Glutamatergic neuron (in vitro differentiated cells): ENCODE measurements at regions not wholly inside any gene's neighbourhood (a gene's known extent, or its start where the extent isn't known, plus 50 kb on each side); places are given as distances from the start of the nearest gene placed in this dataset.

Experiments
- DNase-seq: peaks from one replicate; pipeline ENCODE4 v3.0.0; 2022
- H3K27ac Mint-ChIP-seq: one replicate; pipeline ENCODE4 v1.8.0; 2020; ENCODE audit warnings: mild to moderate bottlenecking, mixed read lengths, inconsistent platforms; ENCODE audit not compliant: unreplicated experiment
- H3K27me3 Mint-ChIP-seq: one replicate; pipeline ENCODE4 v1.8.0; 2020; ENCODE audit warnings: mild to moderate bottlenecking, moderate library complexity, mixed read lengths, inconsistent platforms; ENCODE audit not compliant: unreplicated experiment
- H3K36me3 Mint-ChIP-seq: one replicate; pipeline ENCODE4 v1.8.0; 2020; ENCODE audit warnings: mild to moderate bottlenecking, mixed read lengths, inconsistent platforms; ENCODE audit not compliant: unreplicated experiment
- H3K4me1 Mint-ChIP-seq: one replicate; pipeline ENCODE4 v1.8.0; 2020; ENCODE audit warnings: mild to moderate bottlenecking, low read depth, mixed read lengths, inconsistent platforms; ENCODE audit not compliant: unreplicated experiment
- H3K4me3 Mint-ChIP-seq: one replicate; pipeline ENCODE4 v1.8.0; 2020; ENCODE audit warnings: mild to moderate bottlenecking, mixed read lengths, inconsistent platforms; ENCODE audit not compliant: unreplicated experiment
- H3K9me3 Mint-ChIP-seq: one replicate; pipeline ENCODE4 v1.8.0; 2020; ENCODE audit warnings: mild to moderate bottlenecking, moderate library complexity, mixed read lengths, inconsistent platforms; ENCODE audit not compliant: unreplicated experiment
- TF ChIP-seq, protein P1 (sequence below): fragments of 200-600 bp; sonication (generic); IDR thresholded peaks from one replicate; pipeline ENCODE4 v1.5.0; 2021; ENCODE audit not compliant: partially characterized antibody, unreplicated experiment

DNA sequence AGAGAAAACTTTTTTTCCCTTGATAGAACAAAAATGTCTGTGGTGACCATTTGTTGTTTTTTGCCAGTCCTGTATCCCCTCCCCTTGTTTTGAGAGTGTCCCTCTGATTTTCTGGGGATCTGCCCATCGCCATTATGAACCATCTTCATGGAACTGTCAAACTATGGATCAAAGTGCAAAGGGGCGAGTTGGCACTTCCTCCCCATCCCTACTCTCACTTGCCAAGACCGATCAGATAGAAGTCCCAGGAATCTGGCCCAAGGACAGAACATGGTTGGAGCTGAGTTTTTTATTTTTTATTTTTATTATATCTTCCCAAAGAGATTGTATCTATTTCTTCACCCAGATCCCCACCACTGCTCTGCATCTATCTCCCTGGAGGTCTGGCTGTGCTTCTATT, 221.4 kb downstream of the IKZF2 start:
- H3K27me3 Mint-ChIP-seq = no peaks in the 10 kb centered on the region
- H3K27ac Mint-ChIP-seq = no peak overlapping the region
- no peak overlapping the region for H3K4me3 Mint-ChIP-seq
- H3K4me1 Mint-ChIP-seq = no peaks in the 10 kb centered on the region
- no peaks in the 10 kb centered on the region for H3K9me3 Mint-ChIP-seq
- TF ChIP-seq, protein P1, sequence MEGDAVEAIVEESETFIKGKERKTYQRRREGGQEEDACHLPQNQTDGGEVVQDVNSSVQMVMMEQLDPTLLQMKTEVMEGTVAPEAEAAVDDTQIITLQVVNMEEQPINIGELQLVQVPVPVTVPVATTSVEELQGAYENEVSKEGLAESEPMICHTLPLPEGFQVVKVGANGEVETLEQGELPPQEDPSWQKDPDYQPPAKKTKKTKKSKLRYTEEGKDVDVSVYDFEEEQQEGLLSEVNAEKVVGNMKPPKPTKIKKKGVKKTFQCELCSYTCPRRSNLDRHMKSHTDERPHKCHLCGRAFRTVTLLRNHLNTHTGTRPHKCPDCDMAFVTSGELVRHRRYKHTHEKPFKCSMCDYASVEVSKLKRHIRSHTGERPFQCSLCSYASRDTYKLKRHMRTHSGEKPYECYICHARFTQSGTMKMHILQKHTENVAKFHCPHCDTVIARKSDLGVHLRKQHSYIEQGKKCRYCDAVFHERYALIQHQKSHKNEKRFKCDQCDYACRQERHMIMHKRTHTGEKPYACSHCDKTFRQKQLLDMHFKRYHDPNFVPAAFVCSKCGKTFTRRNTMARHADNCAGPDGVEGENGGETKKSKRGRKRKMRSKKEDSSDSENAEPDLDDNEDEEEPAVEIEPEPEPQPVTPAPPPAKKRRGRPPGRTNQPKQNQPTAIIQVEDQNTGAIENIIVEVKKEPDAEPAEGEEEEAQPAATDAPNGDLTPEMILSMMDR = no peak
- H3K36me3 Mint-ChIP-seq = no peaks in the 10 kb centered on the region
- no peak for DNase-seq

DNA sequence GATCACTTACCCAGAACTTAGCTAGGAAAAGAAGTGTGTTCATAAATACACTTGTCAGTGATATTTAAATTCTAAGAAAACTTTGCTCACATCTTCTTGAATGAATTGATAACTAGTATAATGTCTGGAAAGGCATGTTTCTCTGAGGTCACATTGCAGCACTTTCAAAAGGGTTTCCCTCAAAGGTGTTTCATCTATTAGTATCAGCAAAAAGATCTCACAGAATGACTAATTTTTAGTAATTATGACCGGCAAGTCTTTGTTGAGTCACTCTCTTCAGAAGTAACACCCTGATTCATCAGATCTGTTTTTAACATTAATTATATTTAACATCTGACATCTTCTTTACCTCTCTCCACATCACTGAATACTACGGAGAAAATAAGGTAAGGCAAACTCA, 222.3 kb downstream of the IKZF2 start:
- Mint-ChIP-seq H3K4me3 (no peak overlapping the region), H3K9me3 (no peaks in the 10 kb centered on the region)

GRCh38 chr2:212928681-212929080, 222.7 kb downstream of the IKZF2 start:
- H3K36me3 Mint-ChIP-seq = no peaks in the 10 kb centered on the region
- H3K27ac Mint-ChIP-seq = no peak overlapping the region
- H3K9me3 Mint-ChIP-seq = no peaks in the 10 kb centered on the region
- no peaks in the 10 kb centered on the region for H3K27me3 Mint-ChIP-seq
- TF ChIP-seq, protein P1 = no peak
- H3K4me1 Mint-ChIP-seq = no peaks in the 10 kb centered on the region
- DNase-seq = no peak
- H3K4me3 Mint-ChIP-seq = no peak overlapping the region

More for the DNA sequence above, 222.3 kb downstream of the IKZF2 start:
- no peaks in the 10 kb centered on the region for H3K4me1 Mint-ChIP-seq
- H3K27ac Mint-ChIP-seq = no peak overlapping the region
- TF ChIP-seq, protein P1 = no peak
- H3K27me3 Mint-ChIP-seq = no peaks in the 10 kb centered on the region
- H3K36me3 Mint-ChIP-seq = no peaks in the 10 kb centered on the region
- no peak for DNase-seq

DNA sequence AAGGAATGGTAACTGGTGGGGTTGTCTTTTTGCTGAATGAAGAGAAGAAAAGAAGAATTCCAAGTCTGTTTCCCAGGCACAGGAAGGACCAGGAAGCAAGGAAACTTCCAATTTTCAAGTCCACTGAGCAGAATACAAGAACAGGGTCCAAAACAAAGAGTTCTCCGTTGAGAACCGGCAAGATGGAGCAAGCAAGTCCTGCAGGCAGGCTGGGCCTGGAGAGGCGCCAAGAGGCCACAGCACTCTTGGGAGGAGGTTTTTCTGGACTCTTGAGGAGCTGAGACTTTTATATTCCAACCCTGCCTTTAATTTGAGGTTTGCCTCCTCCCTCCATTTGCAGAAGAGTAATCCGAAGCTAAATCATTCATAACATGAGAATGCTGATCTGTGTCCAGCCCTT, 224.5 kb downstream of the IKZF2 start:
- no peak overlapping the region for H3K4me3 Mint-ChIP-seq
- TF ChIP-seq, protein P1 = no peak
- DNase-seq = no peak
- H3K4me1 Mint-ChIP-seq = no peaks in the 10 kb centered on the region
- no peaks in the 10 kb centered on the region for H3K9me3 Mint-ChIP-seq
- H3K36me3 Mint-ChIP-seq = no peaks in the 10 kb centered on the region
- H3K27ac Mint-ChIP-seq = no peak overlapping the region
- no peaks in the 10 kb centered on the region for H3K27me3 Mint-ChIP-seq

DNA sequence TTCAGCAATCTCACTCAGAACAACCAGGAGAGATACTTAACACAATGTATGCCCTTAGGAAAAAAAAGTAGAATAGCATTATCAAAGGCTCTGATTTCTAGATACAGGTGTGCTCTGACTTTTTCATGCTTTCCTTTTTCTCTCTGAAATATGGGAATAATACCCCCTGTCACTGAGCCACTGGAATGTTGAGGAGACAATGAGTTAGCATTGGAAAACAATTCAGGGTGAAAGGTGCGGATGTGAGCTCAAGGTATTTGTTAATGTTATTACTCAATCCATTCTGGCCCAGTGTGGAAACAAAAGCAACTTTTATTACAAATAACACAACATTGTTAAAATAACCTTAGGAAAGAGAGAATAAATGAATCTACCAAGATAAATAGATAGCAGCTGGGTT, 228.0 kb downstream of the IKZF2 start:
- H3K4me1 Mint-ChIP-seq = no peaks in the 10 kb centered on the region
- TF ChIP-seq, protein P1 = no peak
- no peak for DNase-seq
- H3K4me3 Mint-ChIP-seq = no peak overlapping the region
- H3K27ac Mint-ChIP-seq = no peak overlapping the region
- H3K36me3 Mint-ChIP-seq = no peaks in the 10 kb centered on the region
- H3K27me3 Mint-ChIP-seq = no peaks in the 10 kb centered on the region
- no peaks in the 10 kb centered on the region for H3K9me3 Mint-ChIP-seq
